GM06990 (cell line): ENCODE measurements at regions not wholly inside any gene's neighbourhood (a gene's known extent, or its start where the extent isn't known, plus 50 kb on each side); places are given as distances from the start of the nearest gene placed in this dataset.

Source experiments
- DNase-seq: peaks from one replicate; pipeline ENCODE4 v3.0.0-alpha.2; 2011; ENCODE audit not compliant: insufficient read length; ENCODE audit errors: extremely low read depth
- H3K27me3 ChIP-seq: replicated peaks from 2 replicates; pipeline ENCODE4 v1.6.0; 2011; ENCODE audit warnings: low read length; ENCODE audit not compliant: control insufficient read depth, insufficient read depth
- H3K36me3 ChIP-seq: 2 replicates; pipeline ENCODE4 v1.5.1; 2011; ENCODE audit warnings: low read length; ENCODE audit not compliant: control insufficient read depth, insufficient read depth
- H3K4me3 ChIP-seq: replicated peaks from 2 replicates; pipeline ENCODE4 v1.5.1; 2011; ENCODE audit warnings: low read depth, mild to moderate bottlenecking, control low read depth, low read length
- TF ChIP-seq, protein P1 (sequence below): IDR thresholded peaks from 2 replicates; pipeline ENCODE4 v1.5.1; 2011; ENCODE audit warnings: low read length, control low read depth, mild to moderate bottlenecking, inconsistent platforms; ENCODE audit not compliant: insufficient read depth, poor library complexity, severe bottlenecking

DNA sequence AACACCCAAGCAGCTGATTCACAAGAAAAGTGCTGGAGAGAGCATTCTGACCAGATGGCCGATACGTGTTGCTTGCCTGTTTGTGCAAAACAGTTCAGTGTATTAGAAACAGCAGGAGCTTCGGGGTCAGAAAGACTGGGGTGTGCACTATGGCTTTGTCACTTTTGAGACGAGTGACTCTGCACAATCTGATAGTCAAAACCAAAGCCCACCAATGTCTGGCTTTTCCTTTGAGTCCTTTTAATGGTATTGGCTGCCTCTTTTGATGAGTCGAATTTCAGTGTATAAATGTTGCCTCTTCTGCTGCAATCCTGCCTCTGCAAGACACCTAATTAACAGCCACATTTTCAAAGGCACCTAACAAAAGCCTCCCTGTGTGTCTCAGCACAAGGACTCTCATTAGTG, 444.6 kb downstream of the AJAP1 start:
- H3K36me3 ChIP-seq: no peaks in the 10 kb centered on the region
- TF ChIP-seq, protein P1, sequence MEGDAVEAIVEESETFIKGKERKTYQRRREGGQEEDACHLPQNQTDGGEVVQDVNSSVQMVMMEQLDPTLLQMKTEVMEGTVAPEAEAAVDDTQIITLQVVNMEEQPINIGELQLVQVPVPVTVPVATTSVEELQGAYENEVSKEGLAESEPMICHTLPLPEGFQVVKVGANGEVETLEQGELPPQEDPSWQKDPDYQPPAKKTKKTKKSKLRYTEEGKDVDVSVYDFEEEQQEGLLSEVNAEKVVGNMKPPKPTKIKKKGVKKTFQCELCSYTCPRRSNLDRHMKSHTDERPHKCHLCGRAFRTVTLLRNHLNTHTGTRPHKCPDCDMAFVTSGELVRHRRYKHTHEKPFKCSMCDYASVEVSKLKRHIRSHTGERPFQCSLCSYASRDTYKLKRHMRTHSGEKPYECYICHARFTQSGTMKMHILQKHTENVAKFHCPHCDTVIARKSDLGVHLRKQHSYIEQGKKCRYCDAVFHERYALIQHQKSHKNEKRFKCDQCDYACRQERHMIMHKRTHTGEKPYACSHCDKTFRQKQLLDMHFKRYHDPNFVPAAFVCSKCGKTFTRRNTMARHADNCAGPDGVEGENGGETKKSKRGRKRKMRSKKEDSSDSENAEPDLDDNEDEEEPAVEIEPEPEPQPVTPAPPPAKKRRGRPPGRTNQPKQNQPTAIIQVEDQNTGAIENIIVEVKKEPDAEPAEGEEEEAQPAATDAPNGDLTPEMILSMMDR: no peak
- no peak overlapping the region for H3K4me3 ChIP-seq
- DNase-seq: no peak
- no peaks in the 10 kb centered on the region for H3K27me3 ChIP-seq

DNA sequence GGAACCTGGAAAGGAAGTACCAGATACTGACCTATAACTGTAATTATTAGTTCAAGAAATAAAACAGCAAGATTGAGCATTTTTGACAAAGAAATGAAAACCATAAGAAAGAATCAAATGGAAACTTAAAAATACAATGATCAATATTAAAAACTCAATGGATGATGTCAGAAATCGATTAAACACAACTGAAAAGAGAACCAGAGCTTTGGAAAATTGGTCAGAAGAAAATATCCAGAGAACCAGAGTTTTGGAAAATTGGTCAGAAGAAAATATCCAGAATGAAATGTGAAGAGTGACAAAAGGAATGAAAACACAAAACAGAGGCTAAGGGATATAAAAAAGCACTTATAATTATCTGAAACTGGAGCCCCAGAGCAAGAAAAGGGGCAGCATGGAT, 438.6 kb downstream of the AJAP1 start:
- H3K4me3 ChIP-seq: no peak overlapping the region
- H3K27me3 ChIP-seq: no peaks in the 10 kb centered on the region
- H3K36me3 ChIP-seq: no peaks in the 10 kb centered on the region
- TF ChIP-seq, protein P1: no peak
- DNase-seq: no peak

DNA sequence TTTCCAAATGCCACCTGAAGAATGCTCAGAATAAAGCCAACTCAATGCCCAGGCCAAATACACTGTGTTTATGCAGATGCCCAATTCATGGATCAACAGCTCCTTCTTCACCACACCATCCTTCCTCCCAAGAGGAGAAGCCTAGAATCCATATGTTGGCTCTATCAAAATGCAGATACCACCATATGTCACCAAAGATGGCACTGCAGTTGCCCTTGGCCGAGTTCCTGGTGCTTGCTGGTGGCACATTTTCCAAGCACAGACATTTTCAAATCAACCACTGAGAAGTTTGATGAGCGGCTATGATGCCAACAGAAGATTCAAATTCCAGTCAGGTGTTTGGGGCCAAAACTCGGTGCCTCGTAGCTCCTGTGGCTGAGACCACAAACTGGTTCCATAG, 430.3 kb downstream of the AJAP1 start:
- no peak for DNase-seq
- Histone ChIP-seq H3K4me3 (no peak overlapping the region), H3K36me3 (no peaks in the 10 kb centered on the region), H3K27me3 (no peaks in the 10 kb centered on the region)
- TF ChIP-seq, protein P1: no peak

DNA sequence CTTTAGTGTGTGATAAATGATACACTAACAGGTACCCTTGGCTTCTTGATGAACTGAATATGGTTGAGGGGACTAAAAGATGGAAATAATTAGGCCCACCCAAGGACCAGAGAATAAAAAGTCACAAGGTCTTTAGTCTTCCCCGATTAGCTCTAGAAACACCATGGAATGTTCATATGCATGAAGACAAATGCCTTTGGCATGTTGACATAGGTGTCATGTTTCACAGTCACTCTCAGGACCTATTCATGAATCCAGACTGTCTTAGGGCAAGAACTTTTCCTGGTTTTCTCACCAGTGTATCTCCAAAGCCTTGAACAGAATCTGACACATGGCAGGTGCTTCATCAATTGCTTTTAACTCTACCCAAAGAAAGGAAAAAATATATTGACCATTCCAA, 412.8 kb downstream of the AJAP1 start:
- Histone ChIP-seq H3K4me3 (no peak overlapping the region), H3K27me3 (no peaks in the 10 kb centered on the region), H3K36me3 (no peaks in the 10 kb centered on the region)
- DNase-seq: no peak
- TF ChIP-seq, protein P1: no peak

DNA sequence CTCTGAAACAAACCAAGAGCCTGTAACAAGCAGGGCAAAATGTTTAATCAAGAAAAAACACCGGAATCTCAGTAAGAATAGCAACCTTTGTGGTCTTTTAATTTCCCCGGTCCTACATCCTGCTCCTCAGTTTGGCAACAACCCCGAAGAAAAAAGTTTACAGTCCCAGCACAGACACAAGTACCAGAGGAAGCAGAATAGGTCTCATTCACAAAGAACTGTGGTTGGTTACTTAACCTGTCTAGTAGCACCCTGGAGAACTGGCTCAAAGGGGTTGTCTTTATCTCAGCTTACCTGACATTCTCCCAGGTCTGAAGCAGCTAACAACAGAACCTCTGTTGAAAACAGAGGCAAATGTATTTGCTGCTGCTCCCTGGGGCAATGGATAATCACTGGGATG, 399.3 kb downstream of the AJAP1 start:
- TF ChIP-seq, protein P1: no peak
- DNase-seq: no peak
- no peaks in the 10 kb centered on the region for H3K36me3 ChIP-seq
- H3K27me3 ChIP-seq: no peaks in the 10 kb centered on the region
- H3K4me3 ChIP-seq: no peak overlapping the region

DNA sequence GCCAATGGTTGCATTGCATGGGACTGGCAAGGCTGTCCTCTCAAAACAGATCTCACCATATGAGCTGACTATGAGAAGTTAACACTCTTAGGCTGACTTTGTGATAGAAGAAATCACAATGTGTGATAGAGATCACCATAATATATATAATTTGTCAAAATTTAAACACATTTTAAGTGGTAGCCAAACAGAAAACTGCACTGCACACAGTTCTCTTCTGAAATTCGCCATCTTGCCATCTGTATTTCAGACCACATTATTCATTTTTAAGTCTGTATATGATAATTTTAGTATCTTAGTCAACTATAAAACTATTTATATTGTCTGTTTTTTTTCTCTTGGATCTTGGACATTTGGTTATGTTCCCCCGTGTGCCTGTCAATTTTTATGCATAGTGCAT, 374.7 kb downstream of the AJAP1 start:
- H3K27me3 ChIP-seq: no peaks in the 10 kb centered on the region
- TF ChIP-seq, protein P1: no peak
- no peak overlapping the region for H3K4me3 ChIP-seq
- no peaks in the 10 kb centered on the region for H3K36me3 ChIP-seq
- DNase-seq: no peak
